PC-9 (cell line): ENCODE measurements at regions not wholly inside any gene's neighbourhood (a gene's known extent, or its start where the extent isn't known, plus 50 kb on each side); places are given as distances from the start of the nearest gene placed in this dataset.

ENCODE experiments used
- BruUV-seq: library from RNA; stranded (reverse); fragments of 400-500 nt; replicated peaks from 2 replicates; lab custom pipeline; 2021; lab: Mats Ljungman, UMichigan
- CTCF ChIA-PET: fragments of 300-600 bp; sonication (Branson Sonifier 250); formaldehyde crosslinking; loops from one replicate; lab custom pipeline; 2022; ENCODE audit warnings: antibody characterized with exemption; lab: Charles Lee
- POLR2A ChIA-PET: fragments of 300-600 bp; sonication (Branson Sonifier 250); formaldehyde crosslinking; loops from one replicate; lab custom pipeline; 2022; ENCODE audit warnings: antibody characterized with exemption; ENCODE audit not compliant: unreplicated experiment; lab: Charles Lee
- DNase-seq, 2 experiments: peaks; one replicate each; pipeline versions ENCODE4 v3.0.0 to v3.0.0-alpha.2; 2015 to 2022; ENCODE audit warnings: mixed read lengths in 1 of 2
- H2AFZ ChIP-seq: fragments of 200-600 bp; sonication (generic); 2 replicates; pipeline ENCODE4 v1.8.1; 2017; ENCODE audit warnings: antibody characterized with exemption
- H3F3A ChIP-seq: fragments of 200-600 bp; sonication (generic); 2 replicates; pipeline ENCODE4 v1.8.1; 2017; ENCODE audit warnings: antibody characterized with exemption, mild to moderate bottlenecking, low read depth; ENCODE audit not compliant: insufficient read depth
- H3K27ac ChIP-seq: fragments of 200-600 bp; sonication (generic); 2 replicates; pipeline ENCODE4 v1.6.1; 2016; ENCODE audit warnings: mixed run types
- H3K27me3 ChIP-seq: fragments of 200-600 bp; sonication (generic); 2 replicates; pipeline ENCODE4 v1.6.1; 2016; ENCODE audit warnings: low read depth, mixed run types; ENCODE audit not compliant: insufficient read depth
- H3K36me3 ChIP-seq: fragments of 200-600 bp; sonication (generic); 2 replicates; pipeline ENCODE4 v1.6.1; 2016; ENCODE audit warnings: low read depth, mixed run types
- H3K4me1 ChIP-seq: fragments of 200-600 bp; sonication (generic); replicated peaks from 2 replicates; pipeline ENCODE4 v1.6.1; 2016; ENCODE audit warnings: mixed run types; ENCODE audit not compliant: insufficient read depth
- H3K4me2 ChIP-seq: fragments of 200-600 bp; sonication (generic); 2 replicates; pipeline ENCODE4 v1.6.1; 2017; ENCODE audit warnings: mixed run types
- H3K4me3 ChIP-seq: fragments of 200-600 bp; sonication (generic); 2 replicates; pipeline ENCODE4 v1.6.1; 2016; ENCODE audit warnings: mixed run types
- H3K79me2 ChIP-seq: fragments of 200-600 bp; sonication (generic); 2 replicates; pipeline ENCODE4 v1.6.1; 2017; ENCODE audit warnings: low read depth, mixed run types
- H3K9me2 ChIP-seq: fragments of 200-600 bp; sonication (generic); 2 replicates; pipeline ENCODE4 v1.8.1; 2017; ENCODE audit warnings: mild to moderate bottlenecking; ENCODE audit not compliant: insufficient read depth
- H3K9me3 ChIP-seq: fragments of 200-600 bp; sonication (generic); 2 replicates; pipeline ENCODE4 v1.8.1; 2016; ENCODE audit warnings: low read depth; ENCODE audit not compliant: insufficient read depth
- H4K20me1 ChIP-seq: fragments of 200-600 bp; sonication (generic); 2 replicates; pipeline ENCODE4 v1.8.1; 2017; ENCODE audit not compliant: insufficient read depth
- EZH2 ChIP-seq: fragments of 200-600 bp; sonication (generic); IDR thresholded peaks from 2 replicates; pipeline ENCODE4 v1.8.0; 2017; ENCODE audit warnings: antibody characterized with exemption, low read depth
- intact Hi-C: fragments of 100-400 bp; cut with micrococcal nuclease; formaldehyde crosslinking; loops from one replicate; pipeline ENCODE4 v1.10.0; 2022; ENCODE audit not compliant: unreplicated experiment
- TF ChIP-seq, protein P1 (sequence below): fragments of 200-600 bp; sonication (generic); conservative IDR thresholded peaks from 2 replicates; pipeline ENCODE4 v1.6.1; 2017; ENCODE audit warnings: mixed run types, antibody characterized with exemption, mild to moderate bottlenecking, moderate library complexity

DNA sequence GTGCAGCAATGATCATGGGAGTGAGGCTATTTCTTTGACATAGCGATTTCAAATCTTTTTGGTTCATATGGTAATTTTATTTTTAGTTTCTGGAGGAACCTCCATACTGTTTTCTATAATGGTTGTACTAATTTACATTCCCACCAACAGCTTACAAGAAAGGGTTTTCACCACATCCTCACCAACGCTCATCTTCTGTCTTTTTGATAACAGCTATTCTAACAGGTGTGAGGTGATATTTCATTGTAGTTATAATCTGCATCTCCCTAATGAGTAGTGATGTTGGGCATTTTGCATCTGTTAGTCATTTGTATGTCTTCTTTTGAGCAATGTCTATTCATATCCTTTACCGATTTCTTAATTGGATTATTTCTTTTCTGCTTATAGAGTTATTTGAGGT, 75.0 kb upstream of the FHIP2A start:
- H3K27ac ChIP-seq, result no peak overlapping the region
- H3K9me3 ChIP-seq, result no peaks in the 10 kb centered on the region
- H3K79me2 ChIP-seq, result no peaks in the 10 kb centered on the region
- no peaks in the 10 kb centered on the region for H3K36me3 ChIP-seq
- no peaks in the 10 kb centered on the region for H3F3A ChIP-seq
- H3K9me2 ChIP-seq, result no peaks in the 10 kb centered on the region
- no peaks in the 10 kb centered on the region for H3K27me3 ChIP-seq
- H3K4me2 ChIP-seq, result no peak overlapping the region
- intact Hi-C loops, result no loop called here
- TF ChIP-seq, protein P1, sequence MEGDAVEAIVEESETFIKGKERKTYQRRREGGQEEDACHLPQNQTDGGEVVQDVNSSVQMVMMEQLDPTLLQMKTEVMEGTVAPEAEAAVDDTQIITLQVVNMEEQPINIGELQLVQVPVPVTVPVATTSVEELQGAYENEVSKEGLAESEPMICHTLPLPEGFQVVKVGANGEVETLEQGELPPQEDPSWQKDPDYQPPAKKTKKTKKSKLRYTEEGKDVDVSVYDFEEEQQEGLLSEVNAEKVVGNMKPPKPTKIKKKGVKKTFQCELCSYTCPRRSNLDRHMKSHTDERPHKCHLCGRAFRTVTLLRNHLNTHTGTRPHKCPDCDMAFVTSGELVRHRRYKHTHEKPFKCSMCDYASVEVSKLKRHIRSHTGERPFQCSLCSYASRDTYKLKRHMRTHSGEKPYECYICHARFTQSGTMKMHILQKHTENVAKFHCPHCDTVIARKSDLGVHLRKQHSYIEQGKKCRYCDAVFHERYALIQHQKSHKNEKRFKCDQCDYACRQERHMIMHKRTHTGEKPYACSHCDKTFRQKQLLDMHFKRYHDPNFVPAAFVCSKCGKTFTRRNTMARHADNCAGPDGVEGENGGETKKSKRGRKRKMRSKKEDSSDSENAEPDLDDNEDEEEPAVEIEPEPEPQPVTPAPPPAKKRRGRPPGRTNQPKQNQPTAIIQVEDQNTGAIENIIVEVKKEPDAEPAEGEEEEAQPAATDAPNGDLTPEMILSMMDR, result no peak
- TF ChIP-seq EZH2, result no peak
- H2AFZ ChIP-seq, result no peak overlapping the region
- CTCF ChIA-PET, result no interaction called here
- BruUV-seq, result no TSS peak
- DNase-seq, result no peak
- no peaks in the 10 kb centered on the region for H3K4me1 ChIP-seq
- H3K4me3 ChIP-seq, result no peak overlapping the region
- POLR2A ChIA-PET, result no interaction called here
- no peaks in the 10 kb centered on the region for H4K20me1 ChIP-seq

DNA sequence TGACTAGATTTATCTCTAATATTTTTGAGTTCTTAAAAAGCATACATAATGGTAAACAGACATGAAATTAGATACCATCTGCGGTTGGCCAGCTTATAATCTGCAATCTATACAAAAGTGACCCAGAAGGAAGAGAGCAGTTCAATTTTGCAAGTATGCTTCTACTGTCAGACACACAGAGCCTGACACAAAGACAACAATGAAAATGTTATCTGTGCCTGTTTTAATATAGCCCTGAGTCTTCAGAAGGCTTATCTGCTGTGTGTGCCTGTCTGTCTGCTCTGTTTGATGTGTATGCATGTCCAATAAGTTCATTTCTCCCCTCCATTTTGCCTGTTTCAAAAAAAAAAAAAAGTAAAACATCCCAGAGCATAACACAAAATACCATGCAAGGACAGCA, 73.3 kb upstream of the FHIP2A start:
- no peaks in the 10 kb centered on the region for H3K36me3 ChIP-seq
- ChIA-PET CTCF (no interaction called here), POLR2A (no interaction called here)
- no peak for DNase-seq
- H3K79me2 ChIP-seq, result no peaks in the 10 kb centered on the region
- no peaks in the 10 kb centered on the region for H4K20me1 ChIP-seq
- no peak for TF ChIP-seq EZH2
- TF ChIP-seq, protein P1, result no peak
- H3K27me3 ChIP-seq, result no peaks in the 10 kb centered on the region
- H3K4me2 ChIP-seq, result no peak overlapping the region
- BruUV-seq, result no TSS peak
- peaks cover 3% of the 10 kb centered on the region for H3K4me1 ChIP-seq
- no peaks in the 10 kb centered on the region for H3K9me3 ChIP-seq
- H3K27ac ChIP-seq, result no peak overlapping the region
- no peaks in the 10 kb centered on the region for H3K9me2 ChIP-seq
- peaks cover under 1% of the 10 kb centered on the region; the same call in 1 of the 2 replicates for H3F3A ChIP-seq
- no peak overlapping the region for H3K4me3 ChIP-seq
- intact Hi-C loops, result no loop called here
- no peak overlapping the region for H2AFZ ChIP-seq

- peaks cover 11% of the 10 kb centered on the region for H3K4me1 ChIP-seq
- H4K20me1 ChIP-seq, result no peaks in the 10 kb centered on the region
- H3K27me3 ChIP-seq, result no peaks in the 10 kb centered on the region
- no peaks in the 10 kb centered on the region for H3K79me2 ChIP-seq
- H3K27ac ChIP-seq, result no peak overlapping the region
- no peaks in the 10 kb centered on the region for H3K36me3 ChIP-seq
- no peaks in the 10 kb centered on the region for H3K9me2 ChIP-seq
- ChIA-PET POLR2A (no interaction called here), CTCF (no interaction called here)
- H2AFZ ChIP-seq, result no peak overlapping the region
- H3K4me2 ChIP-seq, result no peak overlapping the region
- TF ChIP-seq EZH2, result no peak
- TF ChIP-seq, protein P1, result no peak
- peaks cover 8% of the 10 kb centered on the region; the same call in 1 of the 2 replicates for H3F3A ChIP-seq
- no peak overlapping the region for H3K4me3 ChIP-seq
- intact Hi-C loops, result no loop called here
- H3K9me3 ChIP-seq, result no peaks in the 10 kb centered on the region
- BruUV-seq, result no TSS peak
- no peak for DNase-seq
These were observed 72.6 kb upstream of the FHIP2A start for GRCh38 chr10:114749014-114749413.
